ENCODE measurements at regions not wholly inside any gene's neighbourhood (a gene's known extent, or its start where the extent isn't known, plus 50 kb on each side); places are given as distances from the start of the nearest gene placed in this dataset.

DNA sequence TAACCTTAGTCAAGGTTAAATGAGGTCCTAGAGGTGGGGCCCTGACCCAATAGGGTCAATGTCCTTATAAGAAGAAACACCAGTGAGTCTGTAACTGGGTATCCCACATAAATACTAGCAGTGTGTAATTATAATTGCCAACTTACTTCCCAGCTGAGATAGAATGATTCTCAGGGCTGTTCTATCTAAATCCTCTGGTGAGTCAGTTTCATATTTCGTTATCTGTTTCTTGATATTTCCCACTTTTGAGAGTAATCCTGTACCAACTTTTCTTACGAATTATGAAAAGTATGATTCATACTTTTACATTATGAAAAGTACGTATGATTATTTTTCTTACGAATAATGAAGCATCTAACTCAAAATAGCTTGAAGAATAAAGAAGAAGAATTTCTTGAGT lies 546.8 kb upstream of the NETO1 start:
- TF ChIP-seq EZH2 (IDR thresholded peaks at IDR 0.05; ENCODE audit: borderline replicate concordance, low read depth, low read length, poor library complexity, severe bottlenecking), result no peak
- TF ChIP-seq, protein P1, sequence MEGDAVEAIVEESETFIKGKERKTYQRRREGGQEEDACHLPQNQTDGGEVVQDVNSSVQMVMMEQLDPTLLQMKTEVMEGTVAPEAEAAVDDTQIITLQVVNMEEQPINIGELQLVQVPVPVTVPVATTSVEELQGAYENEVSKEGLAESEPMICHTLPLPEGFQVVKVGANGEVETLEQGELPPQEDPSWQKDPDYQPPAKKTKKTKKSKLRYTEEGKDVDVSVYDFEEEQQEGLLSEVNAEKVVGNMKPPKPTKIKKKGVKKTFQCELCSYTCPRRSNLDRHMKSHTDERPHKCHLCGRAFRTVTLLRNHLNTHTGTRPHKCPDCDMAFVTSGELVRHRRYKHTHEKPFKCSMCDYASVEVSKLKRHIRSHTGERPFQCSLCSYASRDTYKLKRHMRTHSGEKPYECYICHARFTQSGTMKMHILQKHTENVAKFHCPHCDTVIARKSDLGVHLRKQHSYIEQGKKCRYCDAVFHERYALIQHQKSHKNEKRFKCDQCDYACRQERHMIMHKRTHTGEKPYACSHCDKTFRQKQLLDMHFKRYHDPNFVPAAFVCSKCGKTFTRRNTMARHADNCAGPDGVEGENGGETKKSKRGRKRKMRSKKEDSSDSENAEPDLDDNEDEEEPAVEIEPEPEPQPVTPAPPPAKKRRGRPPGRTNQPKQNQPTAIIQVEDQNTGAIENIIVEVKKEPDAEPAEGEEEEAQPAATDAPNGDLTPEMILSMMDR (conservative IDR thresholded peaks at IDR 0.05; ENCODE audit: low read depth, low read length), result no peak

All from A673 (cell line).